Hepatocyte (in vitro differentiated cells): ENCODE measurements at regions not wholly inside any gene's neighbourhood (a gene's known extent, or its start where the extent isn't known, plus 50 kb on each side); places are given as distances from the start of the nearest gene placed in this dataset.

Experiments
- DNase-seq: peaks from one replicate; pipeline ENCODE4 v3.0.0-alpha.2; 2016; ENCODE audit warnings: low spot score
- H2AFZ ChIP-seq: fragments of 200-600 bp; sonication (generic); 2 replicates; pipeline ENCODE4 v1.6.0; 2016; ENCODE audit warnings: antibody characterized with exemption, mild to moderate bottlenecking
- H3K27ac ChIP-seq: fragments of 200-600 bp; sonication (generic); 2 replicates; pipeline ENCODE4 v1.5.1; 2016; ENCODE audit warnings: mild to moderate bottlenecking
- H3K27me3 ChIP-seq: fragments of 200-600 bp; sonication (generic); 2 replicates; pipeline ENCODE4 v1.6.1; 2016
- H3K36me3 ChIP-seq: fragments of 200-600 bp; sonication (generic); replicated peaks from 2 replicates; pipeline ENCODE4 v1.5.1; 2016; ENCODE audit warnings: low read depth; ENCODE audit not compliant: insufficient read depth
- H3K4me1 ChIP-seq: fragments of 200-600 bp; sonication (generic); 2 replicates; pipeline ENCODE4 v1.5.1; 2016; ENCODE audit warnings: mild to moderate bottlenecking, moderate library complexity; ENCODE audit not compliant: insufficient read depth
- H3K4me2 ChIP-seq: fragments of 200-600 bp; sonication (generic); 2 replicates; pipeline ENCODE4 v1.6.0; 2016
- H3K4me3 ChIP-seq: fragments of 200-600 bp; sonication (generic); 2 replicates; pipeline ENCODE4 v1.5.1; 2016; ENCODE audit warnings: mild to moderate bottlenecking
- H3K79me2 ChIP-seq: fragments of 200-600 bp; sonication (generic); 2 replicates; pipeline ENCODE4 v1.6.0; 2017; ENCODE audit warnings: mild to moderate bottlenecking
- H3K9me2 ChIP-seq: fragments of 200-600 bp; sonication (generic); replicated peaks from 2 replicates; pipeline ENCODE4 v1.6.0; 2017; ENCODE audit warnings: mild to moderate bottlenecking; ENCODE audit not compliant: insufficient read depth
- H3K9me3 ChIP-seq: fragments of 200-600 bp; sonication (generic); 2 replicates; pipeline ENCODE4 v1.5.1; 2016; ENCODE audit warnings: low read depth, mild to moderate bottlenecking
- H4K20me1 ChIP-seq: fragments of 200-600 bp; sonication (generic); 2 replicates; pipeline ENCODE4 v1.6.0; 2016; ENCODE audit warnings: mild to moderate bottlenecking; ENCODE audit not compliant: insufficient read depth, poor library complexity, severe bottlenecking
- CTCF ChIP-seq: fragments of 200-600 bp; sonication (generic); IDR thresholded peaks from 2 replicates; pipeline ENCODE4 v1.5.1; 2016; ENCODE audit warnings: antibody characterized with exemption, mild to moderate bottlenecking; ENCODE audit not compliant: poor library complexity
- EZH2 ChIP-seq: fragments of 200-600 bp; sonication (generic); IDR thresholded peaks from 2 replicates; pipeline ENCODE4 v1.6.1; 2016; ENCODE audit warnings: antibody characterized with exemption, mild to moderate bottlenecking, borderline replicate concordance
- EZH2phosphoT487 ChIP-seq: fragments of 200-600 bp; sonication (generic); IDR thresholded peaks from one replicate; pipeline ENCODE4 v1.6.1; 2018; ENCODE audit warnings: antibody characterized with exemption, mild to moderate bottlenecking, low read depth, moderate library complexity; ENCODE audit not compliant: unreplicated experiment, severe bottlenecking
- WGBS: methylation state at CpG from one replicate; pipeline ENCODE4 v1.1.6; 2016; ENCODE audit warnings: low lambda C conversion rate; ENCODE audit errors: missing lambda C conversion rate; 5-methylcytosine and 5-hydroxymethylcytosine counted together

GRCh38 chr1:239255628-239256160 is 130.7 kb upstream of the CHRM3 start:
- Histone ChIP-seq H3K79me2 (no peaks in the 10 kb centered on the region), H3K4me3 (no peak overlapping the region), H3K27me3 (no peaks in the 10 kb centered on the region), H3K4me2 (no peak overlapping the region), H3K9me3 (no peaks in the 10 kb centered on the region), H2AFZ (no peak overlapping the region), H3K4me1 (no peaks in the 10 kb centered on the region), H3K36me3 (no peaks in the 10 kb centered on the region), H4K20me1 (no peaks in the 10 kb centered on the region), H3K27ac (no peak overlapping the region), H3K9me2 (no peaks in the 10 kb centered on the region)
- 96% methylated on average over 22 of the region's 22 CpGs for WGBS
- DNase-seq = no peak
- TF ChIP-seq CTCF (no peak), EZH2phosphoT487 (no peak), EZH2 (no peak)

GRCh38 chr1:239254999-239255398 is 131.4 kb upstream of the CHRM3 start:
- Histone ChIP-seq H3K4me2 (no peak overlapping the region), H3K9me3 (no peaks in the 10 kb centered on the region), H3K4me3 (no peak overlapping the region), H4K20me1 (no peaks in the 10 kb centered on the region), H3K79me2 (no peaks in the 10 kb centered on the region), H3K36me3 (no peaks in the 10 kb centered on the region), H3K9me2 (no peaks in the 10 kb centered on the region), H2AFZ (no peak overlapping the region), H3K27me3 (no peaks in the 10 kb centered on the region), H3K27ac (no peak overlapping the region), H3K4me1 (no peaks in the 10 kb centered on the region)
- no peak for DNase-seq
- TF ChIP-seq EZH2 = no peak
- TF ChIP-seq EZH2phosphoT487 = no peak
- no peak for TF ChIP-seq CTCF
- 77% methylated on average over 4 of the region's 4 CpGs for WGBS

GRCh38 chr1:239253032-239253431 is 133.3 kb upstream of the CHRM3 start:
- Histone ChIP-seq H3K4me1 (no peaks in the 10 kb centered on the region), H3K36me3 (no peaks in the 10 kb centered on the region), H4K20me1 (no peaks in the 10 kb centered on the region), H3K27me3 (no peaks in the 10 kb centered on the region), H3K4me3 (no peak overlapping the region), H3K9me3 (no peaks in the 10 kb centered on the region), H3K9me2 (no peaks in the 10 kb centered on the region), H2AFZ (peak overlapping the region; percentile 60), H3K27ac (no peak overlapping the region), H3K79me2 (no peaks in the 10 kb centered on the region), H3K4me2 (no peak overlapping the region)
- no peak for DNase-seq
- TF ChIP-seq CTCF (no peak), EZH2phosphoT487 (no peak), EZH2 (no peak)
- WGBS = 66% methylated on average over 3 of the region's 3 CpGs
